Panc1 (cell line): ENCODE measurements at regions not wholly inside any gene's neighbourhood (a gene's known extent, or its start where the extent isn't known, plus 50 kb on each side); places are given as distances from the start of the nearest gene placed in this dataset.

Source experiments
- CTCF ChIP-seq: fragments of 450-650 bp; IDR thresholded peaks from 2 replicates; pipeline ENCODE4 v1.5.1; 2017; ENCODE audit warnings: mild to moderate bottlenecking
- TCF7L2 ChIP-seq: IDR thresholded peaks from 2 replicates; pipeline ENCODE4 v1.6.1; 2011; ENCODE audit warnings: mild to moderate bottlenecking, low read depth, low read length, inconsistent platforms
- TF ChIP-seq, protein P1 (sequence below), 2 experiments: IDR thresholded peaks; 2 replicates each; pipeline ENCODE4 v1.6.1; 2011 to 2012; ENCODE audit warnings: low read depth in 2 of 2, control low read depth in 1 of 2, low read length in 1 of 2, mild to moderate bottlenecking in 1 of 2, moderate library complexity in 1 of 2; ENCODE audit not compliant: insufficient read depth in 1 of 2

DNA sequence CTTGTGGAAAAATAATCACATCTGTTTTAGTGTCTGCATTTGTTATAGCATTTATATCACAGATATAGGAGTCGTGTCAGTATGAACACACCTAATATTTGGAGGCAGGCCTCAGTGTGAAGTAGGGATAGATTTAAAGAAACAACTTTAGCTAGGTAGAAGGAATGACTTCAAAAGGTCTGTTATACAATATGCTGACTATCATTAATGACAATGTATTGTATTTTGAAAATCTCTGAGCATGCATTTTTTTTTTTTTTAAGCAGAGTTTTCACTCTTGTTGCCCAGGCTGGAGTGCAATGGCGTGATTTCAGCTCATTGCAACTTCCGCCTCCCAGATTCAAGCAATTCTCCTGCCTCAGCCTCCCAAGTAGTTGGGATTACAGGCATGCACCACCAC is 248.3 kb downstream of the EN1 start:
- TF ChIP-seq, protein P1, sequence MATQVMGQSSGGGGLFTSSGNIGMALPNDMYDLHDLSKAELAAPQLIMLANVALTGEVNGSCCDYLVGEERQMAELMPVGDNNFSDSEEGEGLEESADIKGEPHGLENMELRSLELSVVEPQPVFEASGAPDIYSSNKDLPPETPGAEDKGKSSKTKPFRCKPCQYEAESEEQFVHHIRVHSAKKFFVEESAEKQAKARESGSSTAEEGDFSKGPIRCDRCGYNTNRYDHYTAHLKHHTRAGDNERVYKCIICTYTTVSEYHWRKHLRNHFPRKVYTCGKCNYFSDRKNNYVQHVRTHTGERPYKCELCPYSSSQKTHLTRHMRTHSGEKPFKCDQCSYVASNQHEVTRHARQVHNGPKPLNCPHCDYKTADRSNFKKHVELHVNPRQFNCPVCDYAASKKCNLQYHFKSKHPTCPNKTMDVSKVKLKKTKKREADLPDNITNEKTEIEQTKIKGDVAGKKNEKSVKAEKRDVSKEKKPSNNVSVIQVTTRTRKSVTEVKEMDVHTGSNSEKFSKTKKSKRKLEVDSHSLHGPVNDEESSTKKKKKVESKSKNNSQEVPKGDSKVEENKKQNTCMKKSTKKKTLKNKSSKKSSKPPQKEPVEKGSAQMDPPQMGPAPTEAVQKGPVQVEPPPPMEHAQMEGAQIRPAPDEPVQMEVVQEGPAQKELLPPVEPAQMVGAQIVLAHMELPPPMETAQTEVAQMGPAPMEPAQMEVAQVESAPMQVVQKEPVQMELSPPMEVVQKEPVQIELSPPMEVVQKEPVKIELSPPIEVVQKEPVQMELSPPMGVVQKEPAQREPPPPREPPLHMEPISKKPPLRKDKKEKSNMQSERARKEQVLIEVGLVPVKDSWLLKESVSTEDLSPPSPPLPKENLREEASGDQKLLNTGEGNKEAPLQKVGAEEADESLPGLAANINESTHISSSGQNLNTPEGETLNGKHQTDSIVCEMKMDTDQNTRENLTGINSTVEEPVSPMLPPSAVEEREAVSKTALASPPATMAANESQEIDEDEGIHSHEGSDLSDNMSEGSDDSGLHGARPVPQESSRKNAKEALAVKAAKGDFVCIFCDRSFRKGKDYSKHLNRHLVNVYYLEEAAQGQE (IDR thresholded peaks at IDR 0.05; ENCODE audit: insufficient read depth in 1 of 2, low read depth in 2 of 2, low read length in 1 of 2): no peak
- TF ChIP-seq CTCF: no peak
- TF ChIP-seq TCF7L2: no peak
